ENCODE measurements at regions not wholly inside any gene's neighbourhood (a gene's known extent, or its start where the extent isn't known, plus 50 kb on each side); places are given as distances from the start of the nearest gene placed in this dataset.

DNA sequence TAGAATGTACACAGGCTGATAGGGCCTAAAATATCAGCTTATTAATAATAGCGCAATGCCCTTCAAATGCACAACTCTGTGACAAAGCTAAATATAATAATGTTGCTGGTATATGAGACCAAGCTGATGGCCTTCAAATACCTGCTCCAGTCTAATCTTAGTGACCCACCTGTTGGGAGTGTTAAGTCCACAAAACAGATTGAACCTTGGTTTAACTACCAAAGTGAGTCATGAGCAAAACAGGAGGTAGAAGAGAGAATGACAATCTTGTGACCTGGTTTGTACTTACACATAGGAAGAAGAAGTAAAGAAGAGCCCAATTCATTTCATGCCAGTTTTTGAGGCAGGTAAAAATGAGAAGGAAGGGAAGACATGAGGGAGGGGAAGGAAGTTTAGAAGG lies 295.0 kb downstream of the NR4A2 start:
- intact Hi-C loops (cut with DNase I; ENCODE audit: low total_unique reads), result no loop called here
- in situ Hi-C loops (cut with MboI; ENCODE audit: low sequenced_read_pairs in 4 of 4), result no loop called here
- Histone ChIP-seq H3K27me3 (no peaks in the 10 kb centered on the region), H3K27ac (no peak overlapping the region), H3K4me1 (no peaks in the 10 kb centered on the region), H3K9me3 (no peaks in the 10 kb centered on the region), H3K4me3 (no peak overlapping the region), H3K36me3 (no peaks in the 10 kb centered on the region)
- DNase-seq (no peak), ATAC-seq (no peak)
- TF ChIP-seq, protein P1, sequence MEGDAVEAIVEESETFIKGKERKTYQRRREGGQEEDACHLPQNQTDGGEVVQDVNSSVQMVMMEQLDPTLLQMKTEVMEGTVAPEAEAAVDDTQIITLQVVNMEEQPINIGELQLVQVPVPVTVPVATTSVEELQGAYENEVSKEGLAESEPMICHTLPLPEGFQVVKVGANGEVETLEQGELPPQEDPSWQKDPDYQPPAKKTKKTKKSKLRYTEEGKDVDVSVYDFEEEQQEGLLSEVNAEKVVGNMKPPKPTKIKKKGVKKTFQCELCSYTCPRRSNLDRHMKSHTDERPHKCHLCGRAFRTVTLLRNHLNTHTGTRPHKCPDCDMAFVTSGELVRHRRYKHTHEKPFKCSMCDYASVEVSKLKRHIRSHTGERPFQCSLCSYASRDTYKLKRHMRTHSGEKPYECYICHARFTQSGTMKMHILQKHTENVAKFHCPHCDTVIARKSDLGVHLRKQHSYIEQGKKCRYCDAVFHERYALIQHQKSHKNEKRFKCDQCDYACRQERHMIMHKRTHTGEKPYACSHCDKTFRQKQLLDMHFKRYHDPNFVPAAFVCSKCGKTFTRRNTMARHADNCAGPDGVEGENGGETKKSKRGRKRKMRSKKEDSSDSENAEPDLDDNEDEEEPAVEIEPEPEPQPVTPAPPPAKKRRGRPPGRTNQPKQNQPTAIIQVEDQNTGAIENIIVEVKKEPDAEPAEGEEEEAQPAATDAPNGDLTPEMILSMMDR (IDR thresholded peaks at IDR 0.05 in 4 of 5, conservative IDR thresholded peaks at IDR 0.05 in 1 of 5), result no peak

DNA sequence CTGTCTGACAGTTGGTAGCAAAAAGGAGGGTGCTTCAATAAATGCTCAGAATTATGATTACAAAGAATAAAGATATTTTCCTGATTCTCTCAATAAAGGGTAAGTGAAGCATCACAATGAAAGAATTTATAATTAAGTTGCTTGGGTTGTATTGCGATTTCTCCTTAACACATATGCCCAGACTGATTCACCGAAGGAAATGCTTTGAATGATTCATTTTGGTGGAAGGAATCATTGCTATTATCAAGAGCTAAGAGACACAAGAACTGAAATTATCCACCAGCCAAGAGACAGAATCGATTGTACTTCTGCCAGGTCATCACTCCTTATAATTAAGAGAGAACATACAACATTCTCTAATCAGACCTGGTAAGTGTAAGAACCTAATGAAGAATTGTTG lies 301.4 kb downstream of the NR4A2 start:
- no peaks in the 10 kb centered on the region for H3K4me1 ChIP-seq
- DNase-seq (no peak), ATAC-seq (no peak)
- no peak for TF ChIP-seq POLR2A (IDR thresholded peaks at IDR 0.05)
- TF ChIP-seq, protein P1 (IDR thresholded peaks at IDR 0.05 in 4 of 5, conservative IDR thresholded peaks at IDR 0.05 in 1 of 5), result no peak
- no peak overlapping the region for H3K27ac ChIP-seq
- H3K4me3 ChIP-seq, result no peak overlapping the region
- no peaks in the 10 kb centered on the region for H3K9me3 ChIP-seq
- no peaks in the 10 kb centered on the region for H3K36me3 ChIP-seq
- in situ Hi-C loops (cut with MboI; ENCODE audit: low sequenced_read_pairs in 4 of 4), result no loop called here
- intact Hi-C loops (cut with DNase I; ENCODE audit: low total_unique reads), result no loop called here
- no peaks in the 10 kb centered on the region for H3K27me3 ChIP-seq

DNA sequence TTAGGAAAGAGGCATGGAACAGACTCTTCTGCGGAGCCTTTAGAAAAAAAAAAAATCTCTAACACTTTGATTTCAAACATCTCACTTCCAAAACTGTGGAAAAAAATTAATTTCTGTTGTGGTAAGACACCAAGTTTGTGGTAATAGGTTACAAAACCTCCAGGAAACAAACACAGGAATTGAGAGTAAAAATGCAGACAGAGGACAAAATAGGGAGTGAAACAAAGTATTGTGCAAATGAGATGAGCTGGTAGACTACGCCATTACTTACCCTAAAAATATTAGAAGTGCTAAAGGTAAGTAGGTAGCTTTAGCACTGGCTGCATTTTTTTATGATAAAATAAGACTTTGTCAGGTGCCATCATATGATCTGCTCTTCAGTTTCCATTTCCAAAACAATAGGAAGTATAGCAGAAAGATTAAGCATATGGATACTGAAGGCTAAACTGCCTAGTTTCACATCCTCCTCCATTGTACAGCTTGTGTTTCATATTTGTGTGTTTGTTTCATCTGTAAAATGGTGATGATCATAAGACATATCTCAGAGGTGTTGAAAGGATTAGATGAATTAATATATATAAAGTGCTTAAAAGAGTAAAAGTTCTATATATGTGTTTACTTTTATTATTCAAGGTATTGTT lies 309.2 kb downstream of the NR4A2 start:
- ATAC-seq, result no peak

DNA sequence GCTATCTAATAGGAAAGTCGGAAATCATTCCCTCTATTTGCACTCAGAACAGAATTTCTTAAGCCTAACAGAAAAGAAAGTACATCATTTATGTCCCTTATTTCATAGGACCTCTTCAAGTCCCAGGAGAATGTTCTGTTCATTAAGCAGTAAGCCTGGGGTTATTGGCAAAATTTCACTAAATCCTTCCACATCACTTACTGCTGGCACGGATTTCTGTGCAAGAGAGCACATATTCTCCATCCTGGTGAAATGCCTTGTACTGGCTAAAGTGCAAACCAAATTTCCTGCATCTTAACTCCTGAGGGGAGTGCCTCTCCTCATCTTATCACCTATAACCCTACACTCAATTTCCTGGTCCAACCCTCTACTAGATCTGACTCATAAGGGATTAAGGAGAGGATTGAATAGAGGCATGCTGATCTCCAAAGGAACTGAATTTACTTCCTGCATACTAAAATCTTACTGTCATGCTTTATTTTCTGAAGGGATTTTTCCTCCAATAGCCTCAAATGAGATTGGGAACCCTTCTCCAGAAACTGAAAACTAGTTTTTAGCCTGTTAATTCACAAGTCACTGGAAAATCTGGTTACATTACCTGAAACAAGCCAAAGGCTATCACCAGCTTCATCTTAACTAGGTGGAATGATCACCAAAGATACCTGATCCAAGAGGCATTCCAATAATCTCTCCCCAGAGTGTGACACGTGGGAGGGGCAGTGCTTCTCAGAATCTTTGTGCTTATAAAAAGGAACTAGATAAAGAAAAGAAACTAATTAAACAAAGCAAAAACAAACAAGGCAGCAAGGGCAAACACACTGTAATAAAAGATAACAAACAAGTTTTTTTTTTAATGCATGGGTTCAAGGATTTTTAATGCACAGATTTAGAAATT lies 311.1 kb downstream of the NR4A2 start:
- no peaks in the 10 kb centered on the region for H3K36me3 ChIP-seq
- ATAC-seq, result no peak
- DNase-seq, result no peak
- in situ Hi-C loops (cut with MboI; ENCODE audit: low sequenced_read_pairs in 4 of 4), result no loop called here
- H3K27ac ChIP-seq, result no peak overlapping the region
- H3K4me3 ChIP-seq, result no peak overlapping the region
- no peaks in the 10 kb centered on the region for H3K27me3 ChIP-seq
- H3K4me1 ChIP-seq, result no peaks in the 10 kb centered on the region
- no peak for TF ChIP-seq POLR2A (IDR thresholded peaks at IDR 0.05)
- TF ChIP-seq, protein P1 (IDR thresholded peaks at IDR 0.05 in 4 of 5, conservative IDR thresholded peaks at IDR 0.05 in 1 of 5), result no peak
- intact Hi-C loops (cut with DNase I; ENCODE audit: low total_unique reads), result no loop called here
- H3K9me3 ChIP-seq, result no peaks in the 10 kb centered on the region

More for the DNA sequence above, 309.2 kb downstream of the NR4A2 start:
- H3K4me3 ChIP-seq, result no peak overlapping the region
- no peak overlapping the region for H3K27ac ChIP-seq
- H3K4me1 ChIP-seq, result no peaks in the 10 kb centered on the region
- in situ Hi-C loops (cut with MboI; ENCODE audit: low sequenced_read_pairs in 4 of 4) (no loop called here), intact Hi-C loops (cut with DNase I; ENCODE audit: low total_unique reads) (no loop called here)
- no peak for TF ChIP-seq POLR2A (IDR thresholded peaks at IDR 0.05)
- TF ChIP-seq, protein P1 (IDR thresholded peaks at IDR 0.05 in 4 of 5, conservative IDR thresholded peaks at IDR 0.05 in 1 of 5), result no peak
- no peaks in the 10 kb centered on the region for H3K27me3 ChIP-seq
- DNase-seq, result no peak
- H3K36me3 ChIP-seq, result no peaks in the 10 kb centered on the region
- H3K9me3 ChIP-seq, result no peaks in the 10 kb centered on the region
